Brain microvascular endothelial cell (primary cell): ENCODE measurements at regions not wholly inside any gene's neighbourhood (a gene's known extent, or its start where the extent isn't known, plus 50 kb on each side); places are given as distances from the start of the nearest gene placed in this dataset.

Experiments
- DNase-seq: peaks from one replicate; pipeline ENCODE4 v3.0.0-alpha.2; 2020
- H3K27ac ChIP-seq: fragments of 250-450 bp; sonication (Bioruptor Pico); 2 replicates; pipeline ENCODE4 v1.5.1; 2020; ENCODE audit warnings: mild to moderate bottlenecking, moderate library complexity
- H3K27me3 ChIP-seq: fragments of 250-450 bp; sonication (Bioruptor Pico); replicated peaks from 2 replicates; pipeline ENCODE4 v1.5.1; 2020; ENCODE audit warnings: mild to moderate bottlenecking
- H3K36me3 ChIP-seq: fragments of 250-450 bp; sonication (Bioruptor Pico); replicated peaks from 2 replicates; pipeline ENCODE4 v1.5.1; 2020; ENCODE audit warnings: mild to moderate bottlenecking
- H3K4me3 ChIP-seq: 2 replicates; pipeline ENCODE4 v1.5.1; 2011; ENCODE audit warnings: low read depth, mild to moderate bottlenecking, control low read depth, low read length, moderate library complexity
- CTCF ChIP-seq: IDR thresholded peaks from 2 replicates; pipeline ENCODE4 v1.5.1; 2011; ENCODE audit warnings: low read depth, mild to moderate bottlenecking, moderate library complexity, low read length, control low read depth, inconsistent platforms; ENCODE audit errors: missing control alignments
- in situ Hi-C: cut with HindIII; loops from 2 replicates; pipeline ENCODE4 v1.10.0; 2017; ENCODE audit warnings: low sequenced_read_pairs, low pct_ligation_motif_present

- H3K27me3 ChIP-seq = no peaks in the 10 kb centered on the region
- H3K4me3 ChIP-seq = no peak overlapping the region
- DNase-seq = no peak
- TF ChIP-seq CTCF = no peak
- no peak overlapping the region for H3K27ac ChIP-seq
- no peaks in the 10 kb centered on the region for H3K36me3 ChIP-seq
- in situ Hi-C loops = loop anchor here (25.0 kb wide), 1 partner anchor 262 kb away; no protein-coding TSS in a partner anchor
Measured at GRCh38 chr6:56350628-56351260, 103.4 kb upstream of the COL21A1 start.

GRCh38 chr6:56349194-56349593 is 101.8 kb upstream of the COL21A1 start:
- no peaks in the 10 kb centered on the region for H3K27me3 ChIP-seq
- H3K4me3 ChIP-seq = no peak overlapping the region
- no peak for TF ChIP-seq CTCF
- no peak overlapping the region for H3K27ac ChIP-seq
- in situ Hi-C loops = no loop called here
- H3K36me3 ChIP-seq = no peaks in the 10 kb centered on the region
- DNase-seq = no peak

GRCh38 chr6:56348578-56348977 is 101.2 kb upstream of the COL21A1 start:
- Histone ChIP-seq H3K36me3 (no peaks in the 10 kb centered on the region), H3K27ac (no peak overlapping the region), H3K4me3 (no peak overlapping the region), H3K27me3 (no peaks in the 10 kb centered on the region)
- in situ Hi-C loops = no loop called here
- DNase-seq = no peak
- TF ChIP-seq CTCF = no peak

- Histone ChIP-seq H3K27ac (no peak overlapping the region), H3K4me3 (no peak overlapping the region), H3K27me3 (no peaks in the 10 kb centered on the region), H3K36me3 (no peaks in the 10 kb centered on the region)
- TF ChIP-seq CTCF = no peak
- in situ Hi-C loops = no loop called here
- no peak for DNase-seq
Measured at GRCh38 chr6:56347526-56347925, 100.1 kb upstream of the COL21A1 start.

- in situ Hi-C loops = no loop called here
- H3K4me3 ChIP-seq = no peak overlapping the region
- peak; percentile 27 for DNase-seq
- no peaks in the 10 kb centered on the region for H3K36me3 ChIP-seq
- H3K27ac ChIP-seq = no peak overlapping the region
- no peak for TF ChIP-seq CTCF
- H3K27me3 ChIP-seq = no peaks in the 10 kb centered on the region
Measured at GRCh38 chr6:56346958-56347357, 99.6 kb upstream of the COL21A1 start.

GRCh38 chr6:56345376-56345995 is 98.1 kb upstream of the COL21A1 start:
- in situ Hi-C loops = no loop called here
- DNase-seq = no peak
- H3K36me3 ChIP-seq = no peaks in the 10 kb centered on the region

More at GRCh38 chr6:56345376-56345995, 98.1 kb upstream of the COL21A1 start:
- TF ChIP-seq CTCF = no peak
- Histone ChIP-seq H3K4me3 (no peak overlapping the region), H3K27ac (no peak overlapping the region), H3K27me3 (no peaks in the 10 kb centered on the region)
